HepG2 (cell line): ENCODE measurements at regions not wholly inside any gene's neighbourhood (a gene's known extent, or its start where the extent isn't known, plus 50 kb on each side); places are given as distances from the start of the nearest gene placed in this dataset.

ENCODE experiments used
- BRCA1 ChIP-seq: sonication (generic); formaldehyde crosslinking; IDR thresholded peaks from 2 replicates; pipeline ENCODE4 v1.4.0; 2020; ENCODE audit warnings: missing genetic modification reagents
- ELF4 ChIP-seq: sonication (generic); formaldehyde crosslinking; IDR thresholded peaks from 2 replicates; pipeline ENCODE4 v1.5.0; 2020; ENCODE audit warnings: missing genetic modification reagents, mild to moderate bottlenecking, moderate library complexity, borderline replicate concordance
- GABPB1 ChIP-seq: IDR thresholded peaks from 2 replicates; pipeline ENCODE4 v1.6.1; 2016; ENCODE audit warnings: mild to moderate bottlenecking, missing genetic modification reagents, moderate library complexity, missing compliant biosample characterization
- HDAC2 ChIP-seq: sonication (generic); formaldehyde crosslinking; IDR thresholded peaks from 2 replicates; pipeline ENCODE4 v1.4.0; 2020; ENCODE audit warnings: missing genetic modification reagents
- MATR3 ChIP-seq: sonication (generic); formaldehyde crosslinking; IDR thresholded peaks from 2 replicates; pipeline ENCODE4 v1.4.0; 2020; ENCODE audit warnings: missing genetic modification reagents
- MIER2 ChIP-seq: IDR thresholded peaks from 2 replicates; pipeline ENCODE4 v1.6.1; 2016; ENCODE audit warnings: missing biosample characterization, missing genetic modification reagents
- MTERF4 ChIP-seq: sonication (generic); formaldehyde crosslinking; IDR thresholded peaks from 2 replicates; pipeline ENCODE4 v1.8.0; 2023; ENCODE audit warnings: mild to moderate bottlenecking, missing genetic modification reagents
- NFIC ChIP-seq: IDR thresholded peaks from 2 replicates; pipeline ENCODE4 v1.6.1; 2012; ENCODE audit warnings: mild to moderate bottlenecking, low read length, inconsistent platforms
- NFRKB ChIP-seq: fragments of 450-650 bp; IDR thresholded peaks from 2 replicates; pipeline ENCODE4 v1.6.1; 2017
- RERE ChIP-seq: IDR thresholded peaks from 2 replicates; pipeline ENCODE4 v1.6.1; 2016; ENCODE audit warnings: low read depth, missing genetic modification reagents, missing compliant biosample characterization
- SMARCE1 ChIP-seq: fragments of 450-650 bp; IDR thresholded peaks from 2 replicates; pipeline ENCODE4 v1.6.1; 2017; ENCODE audit warnings: borderline replicate concordance
- ZBTB10 ChIP-seq: sonication (generic); formaldehyde crosslinking; IDR thresholded peaks from 2 replicates; pipeline ENCODE4 v1.4.0; 2020; ENCODE audit warnings: missing genetic modification reagents, borderline replicate concordance
- ZBTB7B ChIP-seq: sonication (generic); formaldehyde crosslinking; IDR thresholded peaks from 2 replicates; pipeline ENCODE4 v1.4.0; 2020; ENCODE audit warnings: missing genetic modification reagents
- ZFP36 ChIP-seq: fragments of 150-350 bp; IDR thresholded peaks from 2 replicates; pipeline ENCODE4 v1.6.1; 2018; ENCODE audit warnings: borderline replicate concordance, low read length, low read depth; ENCODE audit not compliant: partially characterized antibody
- ZNF281 ChIP-seq: sonication (generic); formaldehyde crosslinking; IDR thresholded peaks from 2 replicates; pipeline ENCODE4 v1.4.0; 2020; ENCODE audit warnings: missing genetic modification reagents, borderline replicate concordance
- ZNF589 ChIP-seq: sonication (generic); formaldehyde crosslinking; conservative IDR thresholded peaks from 2 replicates; pipeline ENCODE4 v1.8.0; 2022; ENCODE audit warnings: mild to moderate bottlenecking, moderate library complexity, missing genetic modification reagents
- ZNF670 ChIP-seq: sonication (generic); formaldehyde crosslinking; IDR thresholded peaks from 2 replicates; pipeline ENCODE4 v1.8.0; 2022; ENCODE audit warnings: mild to moderate bottlenecking, missing genetic modification reagents, borderline replicate concordance
- ZZZ3 ChIP-seq: sonication (generic); formaldehyde crosslinking; IDR thresholded peaks from 2 replicates; pipeline ENCODE4 v1.4.0; 2020; ENCODE audit warnings: missing genetic modification reagents, mild to moderate bottlenecking, borderline replicate concordance

GRCh38 chrX:129139837-129140598, 383.3 kb downstream of the SMARCA1 start (continued):
- no peak for TF ChIP-seq ZBTB10 (CRISPR knock-in tag)
- TF ChIP-seq MATR3 (CRISPR knock-in tag), result no peak
- peak; percentile 88; the same call in 1 of the 2 replicates for TF ChIP-seq NFIC
- TF ChIP-seq ZZZ3 (CRISPR knock-in tag), result no peak
- no peak for TF ChIP-seq ZNF281 (CRISPR knock-in tag)
- no peak for TF ChIP-seq MTERF4
- no peak for TF ChIP-seq ZFP36
- TF ChIP-seq SMARCE1, result no peak
- no peak for TF ChIP-seq NFRKB
- TF ChIP-seq ZBTB7B, result 0 out of 2 replicates have a peak, but pooled peaks have one; percentile 35
- TF ChIP-seq ELF4 (CRISPR knock-in tag), result no peak
- TF ChIP-seq BRCA1 (CRISPR knock-in tag), result no peak
- no peak for TF ChIP-seq ZNF589 (CRISPR knock-in tag)
- TF ChIP-seq RERE (CRISPR knock-in tag), result peak; percentile 20; the same call in 1 of the 2 replicates
- TF ChIP-seq HDAC2 (CRISPR knock-in tag), result peak; percentile 63; the same call in 1 of the 2 replicates
- no peak for TF ChIP-seq GABPB1 (CRISPR knock-in tag)
- no peak for TF ChIP-seq MIER2
- TF ChIP-seq ZNF670, result 0 out of 2 replicates have a peak, but pooled peaks have one; percentile 48
